Natural killer cell treated with Interleukin-12 subunit alpha and Interleukin-12 subunit beta and Interleukin-15 and Interleukin-18, amount 100 ng/mL, for 72 hours (primary cell): ENCODE measurements at regions not wholly inside any gene's neighbourhood (a gene's known extent, or its start where the extent isn't known, plus 50 kb on each side); places are given as distances from the start of the nearest gene placed in this dataset.
A peak's percentile ranks its signal among the peaks of the same experiment; 100 is the strongest.
"Not testable (repeated sequence)": the region's sequence is repeated elsewhere in the genome, so short reads cannot be mapped to it uniquely, and the experiment has no call there.

ENCODE experiments used
- ATAC-seq, 2 donors: fragments of 150-1000 bp; cut with Tn5 transposase in 1 of 2; sonication (Bioruptor Pico), chemical (Tn5 transposase) in 1 of 2; 2 replicates each; pipeline ENCODE4 v1.10.0; 2021
- DNase-seq: peaks from one replicate; pipeline ENCODE4 v3.0.0; 2022; ENCODE audit warnings: low spot score
- H3K27ac Mint-ChIP-seq, 2 donors: 1 replicate in 1 of 2; 2 replicates in 1 of 2; pipeline ENCODE4 v1.8.0; 2022; ENCODE audit warnings: mixed read lengths in 2 of 2, mild to moderate bottlenecking in 1 of 2, moderate library complexity in 1 of 2
- H3K27me3 Mint-ChIP-seq, 2 donors: 1 replicate in 1 of 2; 2 replicates in 1 of 2; pipeline ENCODE4 v1.8.0; 2022; ENCODE audit warnings: mixed read lengths in 2 of 2
- H3K36me3 Mint-ChIP-seq: one replicate; pipeline ENCODE4 v1.8.0; 2022; ENCODE audit warnings: mixed read lengths
- H3K4me1 Mint-ChIP-seq, 2 donors: 1 replicate in 1 of 2; 2 replicates in 1 of 2; pipeline ENCODE4 v1.8.0; 2022; ENCODE audit warnings: low read depth in 2 of 2, mixed read lengths in 2 of 2, mild to moderate bottlenecking in 1 of 2
- H3K4me3 Mint-ChIP-seq: one replicate; pipeline ENCODE4 v1.8.0; 2022; ENCODE audit warnings: mixed read lengths
- H3K9me3 Mint-ChIP-seq: 2 replicates; pipeline ENCODE4 v1.8.0; 2022; ENCODE audit warnings: mixed read lengths

- ATAC-seq (no peak), DNase-seq (no peak)
- H3K4me1 Mint-ChIP-seq, result peaks cover 0 to 4% of the 10 kb centered on the region in 2 donors
- H3K36me3 Mint-ChIP-seq, result no peaks in the 10 kb centered on the region
- H3K27ac Mint-ChIP-seq, result no peak overlapping the region
- no peaks in the 10 kb centered on the region for H3K9me3 Mint-ChIP-seq
- peaks cover 2 to 5% of the 10 kb centered on the region in 2 donors for H3K27me3 Mint-ChIP-seq
- peak overlapping the region; percentile 55 for H3K4me3 Mint-ChIP-seq
Observed at GRCh38 chr17:68771867-68772515, 170.8 kb upstream of the FAM20A start.

- Mint-ChIP-seq H3K36me3 (no peaks in the 10 kb centered on the region), H3K4me3 (no peak overlapping the region), H3K9me3 (no peaks in the 10 kb centered on the region), H3K27ac (no peak overlapping the region), H3K4me1 (peaks cover 0 to 4% of the 10 kb centered on the region in 2 donors), H3K27me3 (peaks cover 2 to 6% of the 10 kb centered on the region in 2 donors)
- DNase-seq (no peak), ATAC-seq (no peak)
Observed at GRCh38 chr17:68768804-68769203, 167.6 kb upstream of the FAM20A start.

- Mint-ChIP-seq H3K27me3 (peaks cover 5 to 6% of the 10 kb centered on the region in 2 donors), H3K36me3 (no peaks in the 10 kb centered on the region), H3K9me3 (no peaks in the 10 kb centered on the region), H3K27ac (no peak overlapping the region), H3K4me1 (no peaks in the 10 kb centered on the region), H3K4me3 (no peak overlapping the region)
- no peak for DNase-seq
- no peak for ATAC-seq
Observed at GRCh38 chr17:68766640-68767039, 165.5 kb upstream of the FAM20A start.

GRCh38 chr17:68763562-68763961 is 162.4 kb upstream of the FAM20A start:
- no peaks in the 10 kb centered on the region for H3K36me3 Mint-ChIP-seq
- no peak overlapping the region for H3K4me3 Mint-ChIP-seq
- DNase-seq (no peak), ATAC-seq (no peak)
- H3K27me3 Mint-ChIP-seq, result peaks cover 6 to 9% of the 10 kb centered on the region in 2 donors
- no peaks in the 10 kb centered on the region for H3K9me3 Mint-ChIP-seq
- H3K27ac Mint-ChIP-seq, result no peak overlapping the region
- peaks cover 7 to 11% of the 10 kb centered on the region in 2 donors for H3K4me1 Mint-ChIP-seq

GRCh38 chr17:68762911-68763310 is 161.7 kb upstream of the FAM20A start:
- no peaks in the 10 kb centered on the region for H3K36me3 Mint-ChIP-seq
- ATAC-seq (no peak), DNase-seq (no peak)
- H3K4me3 Mint-ChIP-seq, result no peak overlapping the region
- peaks cover 6 to 9% of the 10 kb centered on the region in 2 donors for H3K27me3 Mint-ChIP-seq
- H3K4me1 Mint-ChIP-seq, result peaks cover 7 to 11% of the 10 kb centered on the region in 2 donors
- H3K27ac Mint-ChIP-seq, result no peak overlapping the region
- H3K9me3 Mint-ChIP-seq, result no peaks in the 10 kb centered on the region

GRCh38 chr17:68760141-68760475 is 158.9 kb upstream of the FAM20A start:
- H3K4me3 Mint-ChIP-seq, result no peak overlapping the region
- no peak for DNase-seq
- peaks cover 0 to 7% of the 10 kb centered on the region in 2 donors for H3K27me3 Mint-ChIP-seq
- no peaks in the 10 kb centered on the region for H3K36me3 Mint-ChIP-seq
- ATAC-seq, result no peak
- no peaks in the 10 kb centered on the region for H3K9me3 Mint-ChIP-seq
- H3K4me1 Mint-ChIP-seq, result peaks cover 7 to 11% of the 10 kb centered on the region in 2 donors
- no peak overlapping the region for H3K27ac Mint-ChIP-seq

GRCh38 chr17:68759343-68760140 is 158.4 kb upstream of the FAM20A start:
- Mint-ChIP-seq H3K4me1 (peaks cover 7 to 11% of the 10 kb centered on the region in 2 donors), H3K27me3 (peaks cover 0 to 7% of the 10 kb centered on the region in 2 donors), H3K4me3 (peak overlapping the region; percentile 7), H3K36me3 (no peaks in the 10 kb centered on the region), H3K9me3 (no peaks in the 10 kb centered on the region), H3K27ac (no peak overlapping the region)
- DNase-seq (peak; percentile 63), ATAC-seq (peak; percentile 77 to 89)

GRCh38 chr17:68759002-68759342 is 157.8 kb upstream of the FAM20A start:
- Mint-ChIP-seq H3K27ac (no peak overlapping the region), H3K4me3 (no peak overlapping the region), H3K9me3 (no peaks in the 10 kb centered on the region), H3K4me1 (peaks cover 7 to 11% of the 10 kb centered on the region in 2 donors), H3K27me3 (peaks cover 0 to 7% of the 10 kb centered on the region in 2 donors), H3K36me3 (no peaks in the 10 kb centered on the region)
- DNase-seq, result no peak
- no peak for ATAC-seq

- peaks cover 7 to 11% of the 10 kb centered on the region in 2 donors for H3K4me1 Mint-ChIP-seq
- not testable (repeated sequence) for H3K9me3 Mint-ChIP-seq, DNase-seq, H3K4me3 Mint-ChIP-seq, H3K27me3 Mint-ChIP-seq, H3K36me3 Mint-ChIP-seq, H3K27ac Mint-ChIP-seq, ATAC-seq
Observed at GRCh38 chr17:68757866-68758757, 156.9 kb upstream of the FAM20A start.

- H3K4me3 Mint-ChIP-seq, result no peak overlapping the region
- peaks cover 0 to 8% of the 10 kb centered on the region in 2 donors for H3K27me3 Mint-ChIP-seq
- no peaks in the 10 kb centered on the region for H3K36me3 Mint-ChIP-seq
- H3K4me1 Mint-ChIP-seq, result peaks cover 0 to 3% of the 10 kb centered on the region in 2 donors
- no peak overlapping the region for H3K27ac Mint-ChIP-seq
- DNase-seq (no peak), ATAC-seq (no peak)
- H3K9me3 Mint-ChIP-seq, result no peaks in the 10 kb centered on the region
Observed at GRCh38 chr17:68753985-68754769, 153.0 kb upstream of the FAM20A start.

GRCh38 chr17:68750208-68750562 is 149.0 kb upstream of the FAM20A start:
- Mint-ChIP-seq H3K36me3 (no peaks in the 10 kb centered on the region), H3K4me1 (no peaks in the 10 kb centered on the region)

GRCh38 chr17:68749349-68750207 is 148.4 kb upstream of the FAM20A start:
- peaks cover 14 to 20% of the 10 kb centered on the region in 2 donors for H3K27me3 Mint-ChIP-seq
- ATAC-seq (no peak), DNase-seq (no peak)
- H3K36me3 Mint-ChIP-seq, result no peaks in the 10 kb centered on the region
- no peaks in the 10 kb centered on the region for H3K4me1 Mint-ChIP-seq
- H3K9me3 Mint-ChIP-seq, result no peaks in the 10 kb centered on the region
- no peak overlapping the region for H3K27ac Mint-ChIP-seq
- no peak overlapping the region for H3K4me3 Mint-ChIP-seq

More at GRCh38 chr17:68750208-68750562, 149.0 kb upstream of the FAM20A start:
- ATAC-seq (no peak), DNase-seq (no peak)
- Mint-ChIP-seq H3K4me3 (no peak overlapping the region), H3K27me3 (peaks cover 14 to 16% of the 10 kb centered on the region in 2 donors), H3K9me3 (no peaks in the 10 kb centered on the region), H3K27ac (no peak overlapping the region)
